Activated T-cell treated with anti-CD3 and anti-CD28 coated beads, Interleukin-2, amount 50 U/mL, for 72 hours (primary cell): ENCODE measurements at regions not wholly inside any gene's neighbourhood (a gene's known extent, or its start where the extent isn't known, plus 50 kb on each side); places are given as distances from the start of the nearest gene placed in this dataset.
"Not testable (repeated sequence)": the region's sequence is repeated elsewhere in the genome, so short reads cannot be mapped to it uniquely, and the experiment has no call there.

Source experiments
- ATAC-seq, 2 donors: fragments of 150-1000 bp; cut with Tn5 transposase; replicated peaks in 1 of 2; 2 replicates each; pipeline ENCODE4 v1.10.0; 2021; ENCODE audit warnings: moderate library complexity in 2 of 2, mild to moderate bottlenecking in 1 of 2
- DNase-seq, 2 donors: peaks; one replicate each; pipeline ENCODE4 v3.0.0; 2021 to 2022; ENCODE audit warnings: mixed read lengths in 1 of 2
- H3K27ac Mint-ChIP-seq: one replicate; pipeline ENCODE4 v1.8.0; 2022; ENCODE audit warnings: mild to moderate bottlenecking, moderate library complexity, mixed read lengths
- H3K27me3 Mint-ChIP-seq: one replicate; pipeline ENCODE4 v1.8.0; 2022; ENCODE audit warnings: low read depth, mixed read lengths
- H3K36me3 Mint-ChIP-seq, 2 donors: one replicate each; pipeline ENCODE4 v1.8.0; 2022; ENCODE audit warnings: mixed read lengths in 2 of 2, mild to moderate bottlenecking in 1 of 2; ENCODE audit not compliant: insufficient read depth in 2 of 2
- H3K4me1 Mint-ChIP-seq: one replicate; pipeline ENCODE4 v1.8.0; 2022; ENCODE audit warnings: low read depth, mixed read lengths
- H3K4me3 Mint-ChIP-seq, 2 donors: one replicate each; pipeline ENCODE4 v1.8.0; 2022; ENCODE audit warnings: mild to moderate bottlenecking in 2 of 2, mixed read lengths in 2 of 2, moderate library complexity in 2 of 2
- H3K9me3 Mint-ChIP-seq, 2 donors: one replicate each; pipeline ENCODE4 v1.8.0; 2022; ENCODE audit warnings: mixed read lengths in 2 of 2

DNA sequence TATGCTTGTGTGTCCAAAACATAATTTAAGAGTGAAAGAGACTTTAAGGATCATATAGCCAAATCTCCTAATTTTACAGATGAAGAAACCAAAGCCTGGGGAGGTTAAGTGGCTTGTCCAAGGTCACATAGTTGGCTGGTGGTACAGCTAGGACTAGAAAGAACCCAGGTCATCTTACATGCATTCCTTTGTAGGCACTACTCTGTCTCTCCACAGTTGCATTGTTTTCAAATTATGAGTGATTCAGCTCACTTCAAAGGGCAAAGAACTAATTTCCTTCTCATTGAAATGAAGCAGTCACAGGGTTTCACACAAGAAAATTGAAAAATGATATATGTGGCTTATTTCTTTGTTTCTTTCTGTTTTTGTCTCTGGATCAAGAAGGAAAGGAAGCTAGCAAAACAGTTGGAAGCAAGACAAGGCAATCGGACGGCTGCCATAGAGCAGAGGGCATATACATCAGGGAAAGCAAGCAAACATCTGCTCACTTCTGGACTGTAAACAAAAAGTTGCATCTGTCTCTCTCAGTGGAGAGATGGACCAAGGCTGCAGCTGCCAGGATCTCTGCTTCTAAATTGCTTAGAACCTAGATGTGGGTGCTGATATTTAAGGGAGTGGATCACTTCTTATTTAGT is 107.5 kb upstream of the AMOT start:
- H3K27ac Mint-ChIP-seq = no peak overlapping the region
- H3K27me3 Mint-ChIP-seq = peaks cover 19% of the 10 kb centered on the region
- H3K36me3 Mint-ChIP-seq = no peaks in the 10 kb centered on the region
- ATAC-seq (no peak), DNase-seq (no peak)
- no peaks in the 10 kb centered on the region for H3K9me3 Mint-ChIP-seq
- H3K4me3 Mint-ChIP-seq = no peak overlapping the region
- H3K4me1 Mint-ChIP-seq = no peaks in the 10 kb centered on the region

DNA sequence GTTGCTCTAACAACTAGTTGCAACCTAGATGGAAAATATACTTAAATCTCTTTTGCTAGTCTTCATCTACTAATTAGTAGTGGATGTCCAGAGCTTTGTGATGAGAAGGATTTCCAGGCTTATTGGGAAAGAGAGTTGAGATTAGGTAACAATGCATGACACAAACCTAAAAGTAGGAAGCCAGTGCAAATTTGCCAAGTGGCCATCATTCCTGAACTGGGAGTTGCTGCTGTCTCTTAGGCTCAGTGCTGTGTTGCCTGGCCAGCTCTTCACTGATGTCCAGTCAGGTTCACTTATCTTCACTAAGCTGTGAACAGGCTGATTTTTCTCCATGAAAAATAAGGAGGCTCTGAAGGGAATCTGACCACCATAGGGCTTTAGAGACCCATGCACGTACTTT is 105.6 kb upstream of the AMOT start:
- DNase-seq (no peak), ATAC-seq (no peak)
- H3K36me3 Mint-ChIP-seq = no peaks in the 10 kb centered on the region
- peaks cover 26% of the 10 kb centered on the region for H3K27me3 Mint-ChIP-seq
- H3K4me1 Mint-ChIP-seq = no peaks in the 10 kb centered on the region
- H3K27ac Mint-ChIP-seq = no peak overlapping the region
- no peaks in the 10 kb centered on the region for H3K9me3 Mint-ChIP-seq
- H3K4me3 Mint-ChIP-seq = no peak overlapping the region

DNA sequence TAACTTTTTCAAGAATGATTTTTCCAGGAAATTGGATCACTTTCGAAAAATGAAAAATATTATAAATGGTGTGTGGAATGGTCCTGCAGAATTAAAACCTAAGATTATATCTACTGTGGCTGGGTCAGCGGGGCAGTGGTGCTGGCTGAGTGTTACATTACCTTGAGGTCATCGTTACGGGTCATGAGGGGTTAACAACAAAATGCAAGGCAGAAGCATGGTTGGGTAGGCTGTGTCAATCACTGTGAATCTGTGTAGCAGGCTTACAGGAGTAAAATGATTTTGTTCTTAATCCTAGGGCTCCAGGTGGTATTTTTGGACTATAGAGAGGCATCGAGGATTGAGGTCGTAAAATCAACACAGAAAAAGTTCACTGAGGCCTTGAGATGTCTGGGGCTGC is 105.2 kb upstream of the AMOT start:
- Mint-ChIP-seq H3K27ac (no peak overlapping the region), H3K9me3 (no peaks in the 10 kb centered on the region), H3K36me3 (no peaks in the 10 kb centered on the region), H3K4me1 (no peaks in the 10 kb centered on the region), H3K27me3 (peaks cover 26% of the 10 kb centered on the region), H3K4me3 (no peak overlapping the region)
- no peak for ATAC-seq
- no peak for DNase-seq

DNA sequence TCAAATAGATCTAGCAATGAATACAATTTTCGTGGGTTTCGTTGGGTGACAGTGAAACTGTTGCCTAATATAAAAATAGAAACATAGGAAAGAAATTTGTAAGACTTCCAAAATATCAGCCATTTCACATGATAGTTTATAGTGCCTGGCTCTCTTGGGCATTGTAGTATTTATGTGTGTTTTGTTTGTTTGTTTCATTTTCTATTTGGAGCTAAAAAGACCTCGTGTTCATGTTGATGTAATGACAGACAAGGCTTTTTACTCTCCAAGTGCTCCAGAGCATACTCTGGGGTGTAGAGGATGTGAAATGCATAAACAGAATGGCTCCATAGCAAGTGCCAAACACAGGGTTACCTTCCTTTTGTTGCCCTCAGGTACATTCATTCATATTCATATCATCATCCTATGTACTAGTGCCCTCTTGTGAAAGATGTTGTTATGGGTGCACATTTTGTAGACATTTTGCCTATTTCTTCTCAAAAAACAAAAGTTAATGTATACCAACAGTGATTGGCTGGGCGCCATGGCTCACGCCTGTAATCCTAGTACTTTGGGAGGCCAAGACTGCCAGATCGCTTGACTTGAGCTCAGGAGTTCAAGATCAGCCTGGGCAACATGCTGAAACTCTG is 100.7 kb upstream of the AMOT start:
- H3K4me1 Mint-ChIP-seq = no peaks in the 10 kb centered on the region
- H3K27me3 Mint-ChIP-seq = peaks cover 33% of the 10 kb centered on the region
- H3K36me3 Mint-ChIP-seq = no peaks in the 10 kb centered on the region
- H3K9me3 Mint-ChIP-seq = no peaks in the 10 kb centered on the region
- ATAC-seq (no peak), DNase-seq (no peak)
- H3K27ac Mint-ChIP-seq = no peak overlapping the region
- no peak overlapping the region for H3K4me3 Mint-ChIP-seq

DNA sequence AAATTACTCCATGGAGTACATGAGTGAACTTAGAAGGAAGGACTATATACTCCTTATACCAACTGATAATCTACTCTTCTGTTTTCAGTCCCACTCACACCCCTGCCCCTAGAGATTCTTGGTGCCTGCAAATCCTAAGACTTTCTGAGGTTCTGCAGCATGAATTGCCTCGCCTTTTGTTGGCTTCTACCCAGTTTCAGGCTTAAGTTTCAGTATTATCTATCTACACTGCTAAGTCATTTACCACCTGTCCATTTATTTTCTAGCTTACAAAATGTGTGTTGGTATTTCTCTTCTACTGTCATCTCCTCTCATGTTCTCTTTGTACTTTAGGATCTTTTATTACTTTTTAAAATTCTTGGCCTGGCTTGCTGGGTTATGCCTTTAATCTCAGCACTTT is 94.4 kb upstream of the AMOT start:
- Mint-ChIP-seq H3K4me3 (no peak overlapping the region), H3K36me3 (no peaks in the 10 kb centered on the region), H3K4me1 (no peaks in the 10 kb centered on the region), H3K27me3 (peaks cover 29% of the 10 kb centered on the region), H3K9me3 (no peaks in the 10 kb centered on the region), H3K27ac (no peak overlapping the region)
- DNase-seq (no peak), ATAC-seq (no peak)

DNA sequence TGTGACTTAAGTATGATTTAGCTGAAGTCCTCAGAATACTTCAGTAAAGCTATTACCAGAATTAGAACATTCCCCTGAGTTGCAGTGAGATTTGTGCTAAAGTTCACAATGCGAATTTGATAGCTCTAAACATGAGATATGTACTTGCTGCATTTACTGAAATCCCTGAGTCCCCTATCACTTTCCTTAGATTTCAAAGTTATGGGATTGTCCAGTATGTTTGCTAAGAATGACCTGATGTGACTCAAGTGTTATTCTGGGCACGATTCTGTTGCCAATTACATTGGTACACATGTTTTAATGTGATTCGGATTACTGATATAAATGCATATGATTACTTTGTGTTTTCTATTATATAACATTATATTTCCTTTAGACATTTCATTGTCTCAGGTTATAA is 91.3 kb upstream of the AMOT start:
- no peak for ATAC-seq
- no peak overlapping the region for H3K4me3 Mint-ChIP-seq
- H3K36me3 Mint-ChIP-seq = no peaks in the 10 kb centered on the region
- H3K9me3 Mint-ChIP-seq = peaks cover 0 to 2% of the 10 kb centered on the region in 2 donors
- no peak for DNase-seq
- H3K27me3 Mint-ChIP-seq = peaks cover 25% of the 10 kb centered on the region
- no peak overlapping the region for H3K27ac Mint-ChIP-seq
- no peaks in the 10 kb centered on the region for H3K4me1 Mint-ChIP-seq

DNA sequence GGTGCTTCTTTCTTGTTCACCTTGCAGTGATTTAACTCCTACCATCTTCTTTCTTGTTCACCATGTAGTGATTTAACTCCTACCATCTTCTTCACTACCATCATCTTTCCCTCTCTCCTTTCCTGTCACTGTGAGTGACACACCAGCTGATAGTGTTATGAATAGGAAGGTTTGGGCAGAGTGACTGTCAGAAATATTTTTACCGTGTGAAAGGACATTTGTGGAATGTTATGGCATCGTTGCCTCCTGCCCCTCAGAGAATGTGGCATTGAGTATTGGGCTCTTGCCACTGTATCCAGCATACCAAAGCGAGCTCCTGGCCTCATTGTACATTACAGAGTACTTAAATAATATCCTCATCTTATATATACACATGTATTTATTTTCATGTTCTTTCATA is 90.8 kb upstream of the AMOT start:
- Mint-ChIP-seq H3K9me3 (peaks cover 0 to 2% of the 10 kb centered on the region in 2 donors), H3K4me1 (no peaks in the 10 kb centered on the region), H3K36me3 (no peaks in the 10 kb centered on the region), H3K27me3 (peaks cover 25% of the 10 kb centered on the region), H3K27ac (no peak overlapping the region), H3K4me3 (no peak overlapping the region)
- ATAC-seq (no peak), DNase-seq (no peak)

DNA sequence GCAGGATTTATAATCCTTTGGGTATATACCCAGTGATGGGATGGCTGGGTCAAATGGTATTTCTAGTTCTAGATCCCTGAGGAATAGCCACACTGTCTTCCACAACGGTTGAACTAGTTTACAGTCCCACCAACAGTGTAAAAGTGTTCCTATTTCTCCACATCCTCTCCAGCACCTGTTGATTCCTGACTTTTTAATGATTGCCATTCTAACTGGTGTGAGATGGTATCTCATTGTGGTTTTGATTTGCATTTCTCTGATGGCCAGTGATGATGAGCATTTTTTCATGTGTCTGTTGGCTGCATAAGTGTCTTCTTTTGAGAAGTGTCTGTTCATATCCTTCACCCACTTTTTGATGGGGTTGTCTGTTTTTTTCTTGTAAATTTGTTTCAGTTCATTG is 82.8 kb upstream of the AMOT start:
- H3K27me3 Mint-ChIP-seq = peaks cover 36% of the 10 kb centered on the region
- not testable (repeated sequence) for H3K9me3 Mint-ChIP-seq, H3K27ac Mint-ChIP-seq, H3K4me3 Mint-ChIP-seq, DNase-seq, ATAC-seq, H3K36me3 Mint-ChIP-seq, H3K4me1 Mint-ChIP-seq

DNA sequence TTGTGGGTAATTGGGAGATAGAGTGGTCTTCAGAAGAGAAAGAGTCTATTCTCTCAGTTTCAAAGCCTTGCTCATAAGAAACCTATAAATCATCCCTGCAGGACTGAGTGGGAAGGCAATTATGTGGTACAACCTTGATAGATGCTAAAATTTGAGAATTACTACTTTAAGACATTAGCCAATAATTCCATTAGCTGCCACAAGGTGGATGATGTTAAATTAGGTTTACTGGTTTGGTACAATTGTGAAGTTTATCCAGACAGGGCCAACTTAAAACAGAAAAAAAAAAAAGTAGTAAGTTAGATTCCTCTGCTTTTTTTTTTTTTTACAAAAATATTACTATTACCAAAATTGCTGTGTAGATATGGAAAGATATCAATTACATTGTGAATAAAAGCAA is 73.2 kb upstream of the AMOT start:
- H3K4me1 Mint-ChIP-seq = no peaks in the 10 kb centered on the region
- peaks cover 0 to 2% of the 10 kb centered on the region in 2 donors for H3K9me3 Mint-ChIP-seq
- H3K4me3 Mint-ChIP-seq = no peak overlapping the region
- DNase-seq (no peak), ATAC-seq (no peak)
- peaks cover 40% of the 10 kb centered on the region for H3K27me3 Mint-ChIP-seq
- H3K36me3 Mint-ChIP-seq = no peaks in the 10 kb centered on the region
- no peak overlapping the region for H3K27ac Mint-ChIP-seq

DNA sequence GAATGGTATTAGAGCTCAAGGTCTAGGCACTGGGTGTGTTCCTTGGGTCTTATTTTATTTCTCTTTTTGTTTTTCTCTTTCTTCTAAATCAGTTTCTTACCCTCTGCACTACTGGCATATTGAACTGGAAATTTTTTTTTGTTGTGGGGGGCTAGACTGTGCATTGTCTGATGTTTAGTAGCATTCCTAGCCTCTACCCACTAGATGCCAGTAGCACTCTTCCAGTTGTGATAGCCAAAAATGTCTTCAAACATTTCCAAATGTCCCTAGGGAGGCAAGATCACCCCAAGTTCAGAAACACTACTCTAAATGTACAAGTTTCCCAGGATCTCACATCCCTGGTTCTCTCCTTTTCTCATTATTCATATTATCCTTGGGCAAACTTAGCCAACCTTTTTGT is 69.8 kb upstream of the AMOT start:
- no peak overlapping the region for H3K4me3 Mint-ChIP-seq
- DNase-seq (no peak), ATAC-seq (no peak)
- H3K9me3 Mint-ChIP-seq = no peaks in the 10 kb centered on the region
- no peaks in the 10 kb centered on the region for H3K4me1 Mint-ChIP-seq
- no peaks in the 10 kb centered on the region for H3K36me3 Mint-ChIP-seq
- H3K27me3 Mint-ChIP-seq = peaks cover 26% of the 10 kb centered on the region
- no peak overlapping the region for H3K27ac Mint-ChIP-seq

DNA sequence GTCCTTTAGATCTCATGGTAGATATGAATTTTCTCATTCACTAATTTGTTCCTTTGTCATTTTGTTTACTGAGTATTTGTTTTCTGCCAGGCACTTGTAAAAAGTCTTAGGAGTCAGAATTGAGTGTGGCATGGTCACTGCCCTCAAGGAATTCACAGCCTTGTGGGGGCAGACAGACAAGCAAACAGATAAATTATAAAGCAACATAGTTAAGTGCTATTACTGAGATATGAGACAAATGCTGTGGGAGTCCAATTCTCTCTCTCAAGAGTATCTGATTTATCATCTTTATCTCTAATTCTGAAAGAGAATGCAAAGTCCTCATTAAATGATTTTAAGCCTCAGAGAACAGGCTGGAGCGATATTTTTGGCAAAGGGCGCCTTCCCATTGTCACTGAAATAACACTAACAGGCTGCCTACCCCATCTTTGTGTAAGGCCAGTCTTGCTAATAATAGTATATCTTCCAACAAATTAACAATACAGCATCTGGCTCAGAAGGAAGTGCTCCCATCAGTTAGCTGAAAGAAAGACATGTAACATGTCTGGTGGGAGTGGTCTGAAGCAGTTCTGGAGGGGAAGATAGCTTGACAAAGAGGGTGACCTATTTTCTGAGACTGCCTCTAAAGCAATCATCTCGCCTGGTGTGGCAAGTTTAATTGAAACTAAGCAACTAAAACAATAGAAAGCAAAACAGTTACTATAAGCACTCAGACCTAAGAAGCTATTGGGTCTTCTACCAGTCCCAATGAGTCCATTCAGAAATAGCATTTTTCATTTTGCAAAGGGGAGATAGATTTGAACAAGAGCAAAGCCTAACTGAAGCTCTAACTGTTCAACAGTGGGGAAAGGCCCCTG is 61.5 kb upstream of the AMOT start:
- H3K36me3 Mint-ChIP-seq = no peaks in the 10 kb centered on the region
- no peak for ATAC-seq
- H3K27me3 Mint-ChIP-seq = no peaks in the 10 kb centered on the region
- H3K4me3 Mint-ChIP-seq = no peak overlapping the region
- H3K4me1 Mint-ChIP-seq = no peaks in the 10 kb centered on the region
- no peak overlapping the region for H3K27ac Mint-ChIP-seq
- no peak for DNase-seq
- H3K9me3 Mint-ChIP-seq = no peaks in the 10 kb centered on the region

DNA sequence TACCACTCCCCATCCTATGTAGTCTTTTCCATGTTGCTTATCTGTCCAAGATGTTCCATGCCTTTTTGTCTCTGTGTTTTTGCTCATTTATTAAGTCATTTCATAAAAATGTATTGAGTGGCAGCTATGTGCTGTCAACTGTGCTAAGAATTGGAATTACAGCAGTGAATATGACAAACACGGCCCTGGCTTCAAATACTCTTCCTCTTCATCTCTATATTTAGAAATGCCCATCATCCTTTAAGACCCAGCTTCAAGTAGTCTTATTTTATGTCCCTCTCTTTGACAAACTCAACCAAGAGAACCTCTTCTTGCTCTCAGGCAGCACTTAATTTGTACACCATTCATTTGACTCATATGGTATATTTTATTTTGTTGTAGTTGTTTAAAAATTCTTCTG is 55.4 kb upstream of the AMOT start:
- ATAC-seq = no peak
- Mint-ChIP-seq H3K36me3 (no peaks in the 10 kb centered on the region), H3K27me3 (peaks cover 26% of the 10 kb centered on the region), H3K4me3 (no peak overlapping the region), H3K9me3 (no peaks in the 10 kb centered on the region), H3K4me1 (no peaks in the 10 kb centered on the region), H3K27ac (no peak overlapping the region)
- no peak for DNase-seq
